HG03139 (cell line): ENCODE measurements at regions not wholly inside any gene's neighbourhood (a gene's known extent, or its start where the extent isn't known, plus 50 kb on each side); places are given as distances from the start of the nearest gene placed in this dataset.

Experiments used
- ATAC-seq: cut with Tn5 transposase; IDR thresholded peaks from one replicate; pipeline ENCODE4 v1.9.1; 2021; ENCODE audit not compliant: unreplicated experiment

- no peak for ATAC-seq
Observed at GRCh38 chr6:164013480-164014208, 599.1 kb downstream of the QKI start.

GRCh38 chr6:164011321-164011720, 596.8 kb downstream of the QKI start:
- ATAC-seq = no peak

- ATAC-seq = no peak
Observed at GRCh38 chr6:164010441-164011103, 596.1 kb downstream of the QKI start.

- no peak for ATAC-seq
Observed at GRCh38 chr6:164008902-164009301, 594.4 kb downstream of the QKI start.

GRCh38 chr6:164007881-164008280, 593.4 kb downstream of the QKI start:
- no peak for ATAC-seq

GRCh38 chr6:164006459-164006858, 591.9 kb downstream of the QKI start:
- no peak for ATAC-seq

- no peak for ATAC-seq
Observed at GRCh38 chr6:164005004-164005711, 590.6 kb downstream of the QKI start.

- no peak for ATAC-seq
Observed at GRCh38 chr6:164000276-164000675, 585.8 kb downstream of the QKI start.

GRCh38 chr6:163999475-164000125, 585.1 kb downstream of the QKI start:
- ATAC-seq = no peak

GRCh38 chr6:163998496-163998895, 584.0 kb downstream of the QKI start:
- ATAC-seq = no peak

GRCh38 chr6:163996491-163996890, 582.0 kb downstream of the QKI start:
- no peak for ATAC-seq

GRCh38 chr6:163994566-163994965, 580.0 kb downstream of the QKI start:
- ATAC-seq = no peak

- no peak for ATAC-seq
Observed at GRCh38 chr6:163992701-163993100, 578.2 kb downstream of the QKI start.

- no peak for ATAC-seq
Observed at GRCh38 chr6:163992056-163992455, 577.5 kb downstream of the QKI start.

GRCh38 chr6:163991321-163991720, 576.8 kb downstream of the QKI start:
- ATAC-seq = no peak

- no peak for ATAC-seq
Observed at GRCh38 chr6:163986313-163986712, 571.8 kb downstream of the QKI start.

GRCh38 chr6:163985710-163986109, 571.2 kb downstream of the QKI start:
- ATAC-seq = no peak

GRCh38 chr6:163985040-163985439, 570.5 kb downstream of the QKI start:
- ATAC-seq = no peak

GRCh38 chr6:163984124-163984936, 569.8 kb downstream of the QKI start:
- no peak for ATAC-seq

- no peak for ATAC-seq
Observed at GRCh38 chr6:163983679-163984078, 569.2 kb downstream of the QKI start.

- no peak for ATAC-seq
Observed at GRCh38 chr6:163974322-163974721, 559.8 kb downstream of the QKI start.
